ENCODE measurements at regions not wholly inside any gene's neighbourhood (a gene's known extent, or its start where the extent isn't known, plus 50 kb on each side); places are given as distances from the start of the nearest gene placed in this dataset.

DNA sequence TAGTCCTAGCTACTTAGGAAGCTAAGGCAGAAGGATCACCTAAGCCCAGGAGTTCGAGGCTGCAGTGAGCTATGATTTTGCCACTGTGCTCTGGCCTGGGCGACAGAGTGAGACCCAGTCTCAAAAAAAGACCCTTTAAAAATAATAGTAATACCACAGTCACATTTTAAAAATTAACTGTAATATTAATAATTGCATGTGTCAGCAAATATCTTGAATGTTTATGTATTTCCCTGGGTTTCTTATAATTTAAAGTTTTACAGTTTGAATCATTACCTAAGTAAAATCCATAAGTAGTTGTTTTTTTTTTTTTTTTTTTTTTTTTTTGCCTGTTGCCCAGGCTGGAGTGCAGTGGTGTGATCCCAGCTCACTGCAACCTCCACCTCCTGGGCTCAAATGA, 69.2 kb downstream of the LYZL2 start:
- DNase-seq (ENCODE audit: low read depth) = no peak
- H3K4me3 ChIP-seq (ENCODE audit: low read depth, low read length) = no peak overlapping the region
- TF ChIP-seq, protein P1, sequence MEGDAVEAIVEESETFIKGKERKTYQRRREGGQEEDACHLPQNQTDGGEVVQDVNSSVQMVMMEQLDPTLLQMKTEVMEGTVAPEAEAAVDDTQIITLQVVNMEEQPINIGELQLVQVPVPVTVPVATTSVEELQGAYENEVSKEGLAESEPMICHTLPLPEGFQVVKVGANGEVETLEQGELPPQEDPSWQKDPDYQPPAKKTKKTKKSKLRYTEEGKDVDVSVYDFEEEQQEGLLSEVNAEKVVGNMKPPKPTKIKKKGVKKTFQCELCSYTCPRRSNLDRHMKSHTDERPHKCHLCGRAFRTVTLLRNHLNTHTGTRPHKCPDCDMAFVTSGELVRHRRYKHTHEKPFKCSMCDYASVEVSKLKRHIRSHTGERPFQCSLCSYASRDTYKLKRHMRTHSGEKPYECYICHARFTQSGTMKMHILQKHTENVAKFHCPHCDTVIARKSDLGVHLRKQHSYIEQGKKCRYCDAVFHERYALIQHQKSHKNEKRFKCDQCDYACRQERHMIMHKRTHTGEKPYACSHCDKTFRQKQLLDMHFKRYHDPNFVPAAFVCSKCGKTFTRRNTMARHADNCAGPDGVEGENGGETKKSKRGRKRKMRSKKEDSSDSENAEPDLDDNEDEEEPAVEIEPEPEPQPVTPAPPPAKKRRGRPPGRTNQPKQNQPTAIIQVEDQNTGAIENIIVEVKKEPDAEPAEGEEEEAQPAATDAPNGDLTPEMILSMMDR (IDR thresholded peaks at IDR 0.05; ENCODE audit: control insufficient read depth, extremely low read depth, insufficient read depth) = no peak

DNA sequence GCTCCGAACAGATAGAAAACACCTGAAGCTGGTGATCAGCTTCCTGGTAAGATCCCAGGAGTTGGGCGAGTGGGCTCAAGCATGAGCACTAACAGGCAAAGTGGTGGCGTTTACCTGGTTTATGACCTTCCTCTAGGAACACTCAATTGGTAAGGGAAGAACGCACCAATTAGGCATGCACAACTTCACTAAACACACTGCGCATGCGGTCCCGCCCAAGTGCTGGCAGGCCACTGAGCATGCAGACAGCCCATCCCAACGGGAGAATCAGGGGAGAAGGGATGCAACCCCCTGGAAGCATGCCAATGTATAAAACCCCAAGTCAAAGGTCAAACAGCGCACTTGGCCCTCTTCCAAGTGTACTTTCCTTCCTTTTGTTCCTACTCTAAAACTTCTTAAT, 70.4 kb downstream of the LYZL2 start:
- no peak overlapping the region for H3K4me3 ChIP-seq (ENCODE audit: low read depth, low read length)
- DNase-seq (ENCODE audit: low read depth) = no peak
- TF ChIP-seq, protein P1 (IDR thresholded peaks at IDR 0.05; ENCODE audit: control insufficient read depth, extremely low read depth, insufficient read depth) = no peak

DNA sequence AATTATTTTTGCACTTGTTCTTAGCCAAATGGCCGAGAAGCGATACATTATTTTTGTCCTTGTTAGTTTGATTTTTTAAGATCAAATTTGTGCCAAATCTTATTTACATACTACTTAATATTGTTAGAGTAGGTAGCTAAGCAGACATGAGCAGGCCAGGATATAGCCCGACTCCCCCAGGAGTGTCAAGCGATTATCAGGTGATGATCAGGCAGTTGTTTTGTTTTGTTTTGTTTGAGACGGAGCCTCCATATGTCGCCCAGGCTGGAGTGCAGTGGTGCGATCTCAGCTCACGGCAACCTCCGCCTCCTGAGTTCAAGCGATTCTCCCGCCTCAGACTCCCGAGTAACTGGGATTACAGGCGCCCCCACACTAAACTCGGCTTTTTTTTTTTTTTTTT, 71.1 kb downstream of the LYZL2 start:
- TF ChIP-seq, protein P1 (IDR thresholded peaks at IDR 0.05; ENCODE audit: control insufficient read depth, extremely low read depth, insufficient read depth) = no peak
- no peak for DNase-seq (ENCODE audit: low read depth)

GRCh38 chr10:30557884-30558283, 71.7 kb downstream of the LYZL2 start:
- TF ChIP-seq, protein P1 (IDR thresholded peaks at IDR 0.05; ENCODE audit: control insufficient read depth, extremely low read depth, insufficient read depth) = no peak
- no peak for DNase-seq (ENCODE audit: low read depth)
- H3K4me3 ChIP-seq (ENCODE audit: low read depth, low read length) = no peak overlapping the region

More for the DNA sequence above, 71.1 kb downstream of the LYZL2 start:
- H3K4me3 ChIP-seq (ENCODE audit: low read depth, low read length) = no peak overlapping the region

GRCh38 chr10:30556189-30556588, 73.4 kb downstream of the LYZL2 start:
- DNase-seq (ENCODE audit: low read depth) = no peak
- no peak overlapping the region for H3K4me3 ChIP-seq (ENCODE audit: low read depth, low read length)
- TF ChIP-seq, protein P1 (IDR thresholded peaks at IDR 0.05; ENCODE audit: control insufficient read depth, extremely low read depth, insufficient read depth) = no peak

DNA sequence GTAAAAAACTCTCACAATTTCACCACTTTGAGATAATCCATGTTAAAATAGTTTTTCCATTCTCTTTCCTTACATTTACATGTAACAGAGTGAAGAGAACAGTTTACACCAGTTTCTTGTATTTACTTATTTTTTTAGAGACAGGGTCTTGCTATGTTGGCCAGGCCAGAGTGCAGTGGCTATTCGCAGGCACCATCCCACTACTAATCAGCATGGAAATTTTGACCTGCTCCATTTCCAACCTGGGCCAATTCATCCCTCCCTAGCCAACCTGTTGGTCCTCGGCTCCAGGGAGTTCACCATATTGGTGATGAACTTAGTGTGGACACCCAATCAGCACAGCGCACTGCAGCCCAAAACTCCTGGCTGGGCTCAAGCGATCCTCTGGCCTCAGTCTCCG, 74.1 kb downstream of the LYZL2 start:
- H3K4me3 ChIP-seq (ENCODE audit: low read depth, low read length) = no peak overlapping the region
- DNase-seq (ENCODE audit: low read depth) = no peak

GRCh38 chr10:30554440-30554825, 75.1 kb downstream of the LYZL2 start:
- no peak overlapping the region for H3K4me3 ChIP-seq (ENCODE audit: low read depth, low read length)

More for the DNA sequence above, 74.1 kb downstream of the LYZL2 start:
- TF ChIP-seq, protein P1 (IDR thresholded peaks at IDR 0.05; ENCODE audit: control insufficient read depth, extremely low read depth, insufficient read depth) = no peak

More at GRCh38 chr10:30554440-30554825, 75.1 kb downstream of the LYZL2 start:
- TF ChIP-seq, protein P1 (IDR thresholded peaks at IDR 0.05; ENCODE audit: control insufficient read depth, extremely low read depth, insufficient read depth) = no peak
- DNase-seq (ENCODE audit: low read depth) = no peak

Data from LNCaP clone FGC (cell line).